ENCODE measurements at regions not wholly inside any gene's neighbourhood (a gene's known extent, or its start where the extent isn't known, plus 50 kb on each side); places are given as distances from the start of the nearest gene placed in this dataset.
A peak's percentile ranks its signal among the peaks of the same experiment; 100 is the strongest.

DNA sequence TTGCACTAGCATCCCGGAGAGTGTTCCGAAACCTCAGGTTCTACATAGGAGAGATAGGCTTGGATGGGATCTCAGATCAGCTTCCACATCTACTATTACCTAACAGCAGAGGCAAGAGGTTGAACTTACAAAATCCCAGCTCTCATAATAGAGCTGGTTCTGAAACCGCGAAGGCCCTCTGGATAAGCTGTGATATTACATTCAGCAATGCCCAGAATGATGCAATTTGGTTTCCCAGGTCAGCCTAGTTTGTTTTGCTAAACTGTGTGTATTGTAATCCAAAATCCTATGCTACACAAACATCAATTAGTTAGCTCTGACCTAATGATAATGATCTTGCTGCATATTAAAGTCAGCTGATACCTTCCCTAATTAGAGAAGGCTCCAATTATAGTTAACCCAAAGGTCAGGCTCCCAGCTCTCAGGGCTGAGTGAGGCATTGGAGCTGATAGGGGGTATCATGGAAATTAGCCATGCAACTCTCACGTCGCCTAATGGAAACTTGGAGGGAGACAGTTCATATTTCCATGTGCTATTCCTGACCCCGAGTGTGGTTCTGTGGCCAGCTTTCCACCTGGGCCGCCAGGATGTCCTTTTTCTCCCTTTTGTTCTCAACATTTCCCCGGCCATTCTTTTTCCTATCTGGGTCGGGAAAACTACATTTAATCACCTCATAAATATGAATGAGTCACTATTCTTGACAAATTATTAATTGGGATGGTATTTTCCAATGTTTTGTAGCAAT, 278.4 kb upstream of the IRX1 start:
- intact Hi-C loops (cut with DNase I): no loop called here
- Histone ChIP-seq H3K27ac (no peak overlapping the region), H3K27me3 (replicated peaks; ENCODE audit: insufficient read depth) (no peaks in the 10 kb centered on the region), H3K4me1 (replicated peaks) (no peaks in the 10 kb centered on the region), H3K36me3 (no peaks in the 10 kb centered on the region), H3K4me3 (no peak overlapping the region), H3K9me3 (no peaks in the 10 kb centered on the region)
- DNase-seq (ENCODE audit: low spot score): no peak
- 80% methylated on average over 10 of the region's 10 CpGs for WGBS
- TF ChIP-seq POLR2A (IDR thresholded peaks at IDR 0.05) (no peak), POLR2AphosphoS5 (IDR thresholded peaks at IDR 0.05) (no peak)
- TF ChIP-seq, protein P1, sequence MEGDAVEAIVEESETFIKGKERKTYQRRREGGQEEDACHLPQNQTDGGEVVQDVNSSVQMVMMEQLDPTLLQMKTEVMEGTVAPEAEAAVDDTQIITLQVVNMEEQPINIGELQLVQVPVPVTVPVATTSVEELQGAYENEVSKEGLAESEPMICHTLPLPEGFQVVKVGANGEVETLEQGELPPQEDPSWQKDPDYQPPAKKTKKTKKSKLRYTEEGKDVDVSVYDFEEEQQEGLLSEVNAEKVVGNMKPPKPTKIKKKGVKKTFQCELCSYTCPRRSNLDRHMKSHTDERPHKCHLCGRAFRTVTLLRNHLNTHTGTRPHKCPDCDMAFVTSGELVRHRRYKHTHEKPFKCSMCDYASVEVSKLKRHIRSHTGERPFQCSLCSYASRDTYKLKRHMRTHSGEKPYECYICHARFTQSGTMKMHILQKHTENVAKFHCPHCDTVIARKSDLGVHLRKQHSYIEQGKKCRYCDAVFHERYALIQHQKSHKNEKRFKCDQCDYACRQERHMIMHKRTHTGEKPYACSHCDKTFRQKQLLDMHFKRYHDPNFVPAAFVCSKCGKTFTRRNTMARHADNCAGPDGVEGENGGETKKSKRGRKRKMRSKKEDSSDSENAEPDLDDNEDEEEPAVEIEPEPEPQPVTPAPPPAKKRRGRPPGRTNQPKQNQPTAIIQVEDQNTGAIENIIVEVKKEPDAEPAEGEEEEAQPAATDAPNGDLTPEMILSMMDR (IDR thresholded peaks at IDR 0.05): no peak

DNA sequence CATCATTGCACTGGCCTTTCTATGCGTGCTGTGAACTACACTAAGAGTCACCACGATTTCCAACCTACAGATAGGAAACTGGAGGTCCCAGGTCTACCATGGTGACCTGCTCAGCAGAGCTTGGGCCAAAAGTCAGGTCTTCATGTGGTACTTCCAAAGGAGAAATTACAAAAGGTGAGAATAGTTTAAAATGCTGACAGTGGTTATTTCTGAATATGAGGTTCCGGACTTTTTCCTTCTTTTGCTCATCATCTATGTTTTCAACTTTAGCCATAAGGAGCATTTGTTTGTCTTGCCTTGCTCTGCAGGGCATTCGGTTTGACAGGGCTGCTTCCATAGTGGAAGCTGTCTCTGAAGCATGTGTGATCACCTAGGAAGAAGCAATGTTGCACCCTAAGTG, 282.1 kb upstream of the IRX1 start:
- no peak overlapping the region for H3K27ac ChIP-seq
- DNase-seq (ENCODE audit: low spot score): no peak
- intact Hi-C loops (cut with DNase I): no loop called here
- no peak overlapping the region for H3K4me3 ChIP-seq
- TF ChIP-seq POLR2AphosphoS5 (IDR thresholded peaks at IDR 0.05) (no peak), POLR2A (IDR thresholded peaks at IDR 0.05) (no peak)
- TF ChIP-seq, protein P1 (IDR thresholded peaks at IDR 0.05): no peak
- no peaks in the 10 kb centered on the region for H3K9me3 ChIP-seq
- no peaks in the 10 kb centered on the region for H3K36me3 ChIP-seq
- no peaks in the 10 kb centered on the region for H3K4me1 ChIP-seq (replicated peaks)
- 93% methylated on average over 4 of the region's 4 CpGs for WGBS
- H3K27me3 ChIP-seq (replicated peaks; ENCODE audit: insufficient read depth): no peaks in the 10 kb centered on the region

DNA sequence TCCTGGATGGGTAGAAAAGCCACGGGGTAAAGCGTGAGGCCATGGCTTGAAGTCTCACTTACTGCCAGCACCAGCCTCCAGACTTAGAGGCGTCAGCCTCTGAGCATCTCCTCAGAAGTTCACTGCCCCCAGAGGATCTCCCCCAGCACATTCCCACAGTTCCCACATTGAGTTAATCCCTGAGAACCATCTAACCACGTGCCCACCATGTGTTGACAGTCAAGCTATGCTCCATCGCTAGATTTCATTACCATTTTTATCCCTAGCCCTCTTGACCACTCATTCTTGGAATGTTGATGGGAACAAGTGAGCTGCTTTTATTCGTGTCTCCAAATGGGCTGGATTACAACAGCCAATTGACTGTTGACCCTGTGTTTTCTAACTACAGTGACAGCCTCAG, 283.3 kb upstream of the IRX1 start:
- no peak for DNase-seq (ENCODE audit: low spot score)
- intact Hi-C loops (cut with DNase I): no loop called here

DNA sequence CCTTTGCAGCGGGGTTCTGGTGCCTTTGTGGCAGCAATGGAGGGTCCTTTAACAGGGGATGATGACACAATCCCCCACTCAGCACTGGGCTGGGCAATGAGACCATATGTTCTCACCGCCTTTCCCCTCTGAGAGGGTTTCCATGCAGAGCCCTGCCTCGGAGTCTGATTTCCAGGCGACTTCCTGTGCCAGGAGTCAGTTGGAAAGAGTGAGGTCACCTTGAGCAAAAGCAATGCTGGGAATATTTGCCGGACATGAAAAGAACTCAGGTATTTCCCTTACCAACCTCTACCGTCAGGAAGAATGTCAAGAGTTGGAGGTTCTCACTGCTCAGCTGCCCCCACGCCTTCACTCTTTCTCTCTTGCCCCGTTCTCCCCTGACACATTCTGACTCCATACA, 284.2 kb upstream of the IRX1 start:
- Histone ChIP-seq H3K9me3 (no peaks in the 10 kb centered on the region), H3K27ac (peak overlapping the region; percentile 10 to 69), H3K36me3 (no peaks in the 10 kb centered on the region), H3K27me3 (replicated peaks; ENCODE audit: insufficient read depth) (no peaks in the 10 kb centered on the region), H3K4me1 (replicated peaks) (no peaks in the 10 kb centered on the region), H3K4me3 (no peak overlapping the region)
- no peak for DNase-seq (ENCODE audit: low spot score)
- WGBS: 70% methylated on average over 8 of the region's 8 CpGs
- intact Hi-C loops (cut with DNase I): no loop called here
- TF ChIP-seq POLR2AphosphoS5 (IDR thresholded peaks at IDR 0.05) (no peak), POLR2A (IDR thresholded peaks at IDR 0.05) (no peak)
- TF ChIP-seq, protein P1 (IDR thresholded peaks at IDR 0.05): no peak

More for the DNA sequence above, 283.3 kb upstream of the IRX1 start:
- Histone ChIP-seq H3K9me3 (no peaks in the 10 kb centered on the region), H3K27me3 (replicated peaks; ENCODE audit: insufficient read depth) (no peaks in the 10 kb centered on the region), H3K36me3 (no peaks in the 10 kb centered on the region), H3K4me3 (no peak overlapping the region), H3K27ac (no peak overlapping the region), H3K4me1 (replicated peaks) (no peaks in the 10 kb centered on the region)
- no peak for TF ChIP-seq POLR2A (IDR thresholded peaks at IDR 0.05)
- TF ChIP-seq, protein P1 (IDR thresholded peaks at IDR 0.05): no peak
- no peak for TF ChIP-seq POLR2AphosphoS5 (IDR thresholded peaks at IDR 0.05)
- WGBS: 80% methylated on average over 6 of the region's 6 CpGs
